GM21390 (cell line): ENCODE measurements at regions not wholly inside any gene's neighbourhood (a gene's known extent, or its start where the extent isn't known, plus 50 kb on each side); places are given as distances from the start of the nearest gene placed in this dataset.

Experiments used
- ATAC-seq: cut with Tn5 transposase; IDR thresholded peaks from one replicate; pipeline ENCODE4 v1.9.1; 2021; ENCODE audit not compliant: unreplicated experiment

- ATAC-seq = no peak
Measured at GRCh38 chr22:49721211-49721763, 106.4 kb downstream of the BRD1 start.

- ATAC-seq = no peak
Measured at GRCh38 chr22:49720279-49720959, 107.3 kb downstream of the BRD1 start.

- ATAC-seq = no peak
Measured at GRCh38 chr22:49719046-49719445, 108.6 kb downstream of the BRD1 start.

GRCh38 chr22:49718396-49718795 lies 109.3 kb downstream of the BRD1 start:
- ATAC-seq = no peak

GRCh38 chr22:49717322-49717919 lies 110.3 kb downstream of the BRD1 start:
- no peak for ATAC-seq

- ATAC-seq = no peak
Measured at GRCh38 chr22:49716441-49716840, 111.2 kb downstream of the BRD1 start.

- ATAC-seq = no peak
Measured at GRCh38 chr22:49715450-49715849, 112.2 kb downstream of the BRD1 start.

- ATAC-seq = no peak
Measured at GRCh38 chr22:49713003-49713402, 114.7 kb downstream of the BRD1 start.

GRCh38 chr22:49712195-49712791 lies 115.4 kb downstream of the BRD1 start:
- no peak for ATAC-seq

- ATAC-seq = no peak
Measured at GRCh38 chr22:49710746-49711145, 116.9 kb downstream of the BRD1 start.

GRCh38 chr22:49709464-49709863 lies 118.2 kb downstream of the BRD1 start:
- no peak for ATAC-seq

GRCh38 chr22:49705972-49706352 lies 121.7 kb downstream of the BRD1 start:
- ATAC-seq = no peak

GRCh38 chr22:49705216-49705971 lies 122.3 kb downstream of the BRD1 start:
- no peak for ATAC-seq

- no peak for ATAC-seq
Measured at GRCh38 chr22:49704345-49705215, 123.1 kb downstream of the BRD1 start.

- no peak for ATAC-seq
Measured at GRCh38 chr22:49703990-49704344, 123.7 kb downstream of the BRD1 start.

GRCh38 chr22:49703505-49703904 lies 124.2 kb downstream of the BRD1 start:
- ATAC-seq = no peak

- ATAC-seq = no peak
Measured at GRCh38 chr22:49702068-49702397, 125.6 kb downstream of the BRD1 start.

GRCh38 chr22:49701380-49702067 lies 126.1 kb downstream of the BRD1 start:
- no peak for ATAC-seq

- ATAC-seq = no peak
Measured at GRCh38 chr22:49699928-49700498, 127.7 kb downstream of the BRD1 start.

- no peak for ATAC-seq
Measured at GRCh38 chr22:49699476-49699875, 128.2 kb downstream of the BRD1 start.
